IMR-90 (cell line): ENCODE measurements at regions not wholly inside any gene's neighbourhood (a gene's known extent, or its start where the extent isn't known, plus 50 kb on each side); places are given as distances from the start of the nearest gene placed in this dataset.

Experiments
- ATAC-seq: fragments of 200-7000 bp; cut with Tn5 transposase; 2 replicates; pipeline ENCODE4 v1.9.1; 2020; ENCODE audit warnings: low read depth, mild to moderate bottlenecking, moderate library complexity
- BruUV-seq: library from RNA; stranded (reverse); fragments of 400-500 nt; replicated peaks from 2 replicates; lab custom pipeline; 2021; lab: Mats Ljungman, UMichigan
- CTCF ChIA-PET: fragments of 300-600 bp; formaldehyde crosslinking; extraction: SDS; loops from one replicate; lab custom pipeline; 2021; ENCODE audit warnings: antibody characterized with exemption; lab: Yijun Ruan, JAX
- POLR2A ChIA-PET: fragments of 300-600 bp; sonication (Branson Sonifier 250); formaldehyde crosslinking; loops from one replicate; lab custom pipeline; 2022; ENCODE audit warnings: antibody characterized with exemption; ENCODE audit not compliant: unreplicated experiment; lab: Charles Lee
- DNase-seq: peaks from one replicate; pipeline ENCODE4 v3.0.0; 2013
- H2AFZ ChIP-seq: replicated peaks from 2 replicates; pipeline ENCODE3; 2013; ENCODE audit warnings: low read length, mild to moderate bottlenecking; ENCODE audit not compliant: poor library complexity
- H2AK5ac ChIP-seq: 2 replicates; pipeline ENCODE4 v1.6.1; 2013; ENCODE audit warnings: low read depth, low read length, inconsistent platforms
- H2AK9ac ChIP-seq: replicated peaks from 2 replicates; pipeline ENCODE3; 2013; ENCODE audit warnings: mild to moderate bottlenecking, low read depth, low read length, moderate library complexity; ENCODE audit not compliant: poor library complexity
- H2BK120ac ChIP-seq: 2 replicates; pipeline ENCODE4 v1.6.1; 2013; ENCODE audit warnings: low read depth, low read length, inconsistent platforms
- H2BK15ac ChIP-seq: 3 replicates; pipeline ENCODE4 v1.6.1; 2013; ENCODE audit warnings: low read depth, low read length, inconsistent platforms
- H2BK20ac ChIP-seq: 2 replicates; pipeline ENCODE4 v1.6.1; 2013; ENCODE audit warnings: low read depth, mild to moderate bottlenecking, inconsistent platforms, low read length, moderate library complexity
- H2BK5ac ChIP-seq: 2 replicates; pipeline ENCODE4 v1.6.1; 2013; ENCODE audit warnings: mild to moderate bottlenecking, low read depth, low read length, inconsistent platforms; ENCODE audit not compliant: poor library complexity, severe bottlenecking
- H3K14ac ChIP-seq: replicated peaks from 2 replicates; pipeline ENCODE4 v1.6.1; 2013; ENCODE audit warnings: low read depth, low read length, inconsistent platforms
- H3K18ac ChIP-seq: 2 replicates; pipeline ENCODE4 v1.6.1; 2013; ENCODE audit warnings: low read depth, low read length, control low read depth
- H3K23ac ChIP-seq: 2 replicates; pipeline ENCODE4 v1.6.1; 2013; ENCODE audit warnings: low read depth, low read length, inconsistent platforms
- H3K27ac ChIP-seq: 2 replicates; pipeline ENCODE4 v1.5.1; 2013; ENCODE audit warnings: mild to moderate bottlenecking, control low read depth, low read length; ENCODE audit not compliant: insufficient read depth
- H3K27me3 ChIP-seq: 2 replicates; pipeline ENCODE4 v1.6.1; 2013; ENCODE audit warnings: low read length; ENCODE audit not compliant: control insufficient read depth, insufficient read depth
- H3K36me3 ChIP-seq: 2 replicates; pipeline ENCODE4 v1.6.1; 2013; ENCODE audit warnings: low read length, mixed read lengths; ENCODE audit not compliant: control insufficient read depth, insufficient read depth
- H3K4ac ChIP-seq: 2 replicates; pipeline ENCODE4 v1.6.1; 2013; ENCODE audit warnings: low read depth, low read length, inconsistent platforms
- H3K4me1 ChIP-seq: 2 replicates; pipeline ENCODE4 v1.6.1; 2013; ENCODE audit warnings: low read length, mixed read lengths; ENCODE audit not compliant: control insufficient read depth, insufficient read depth
- H3K4me2 ChIP-seq: 2 replicates; pipeline ENCODE4 v1.6.1; 2013; ENCODE audit warnings: low read depth, mild to moderate bottlenecking, control low read depth, low read length, moderate library complexity
- H3K4me3 ChIP-seq: 2 replicates; pipeline ENCODE4 v1.5.1; 2013; ENCODE audit warnings: low read depth, mild to moderate bottlenecking, control low read depth, low read length, moderate library complexity; ENCODE audit not compliant: insufficient read depth
- H3K56ac ChIP-seq: 2 replicates; pipeline ENCODE4 v1.6.1; 2013; ENCODE audit warnings: low read length, inconsistent platforms; ENCODE audit not compliant: insufficient read depth; ENCODE audit errors: extremely low read depth
- H3K79me1 ChIP-seq, 2 experiments: 2 replicates each; pipeline ENCODE4 v1.6.1; 2013; ENCODE audit warnings: low read length in 2 of 2, inconsistent platforms in 1 of 2, low read depth in 1 of 2
- H3K9ac ChIP-seq: 2 replicates; pipeline ENCODE4 v1.6.1; 2013; ENCODE audit warnings: low read depth, low read length, control low read depth
- H3K9me1 ChIP-seq: 2 replicates; pipeline ENCODE4 v1.6.1; 2013; ENCODE audit warnings: low read length, inconsistent platforms; ENCODE audit not compliant: insufficient read depth
- H3K9me3 ChIP-seq: 2 replicates; pipeline ENCODE4 v1.6.1; 2013; ENCODE audit warnings: low read length; ENCODE audit not compliant: control insufficient read depth, insufficient read depth
- H4K20me1 ChIP-seq: 2 replicates; pipeline ENCODE4 v1.6.1; 2013; ENCODE audit warnings: low read length, inconsistent platforms; ENCODE audit not compliant: insufficient read depth
- H4K5ac ChIP-seq: 2 replicates; pipeline ENCODE4 v1.6.1; 2013; ENCODE audit warnings: mild to moderate bottlenecking, low read depth, low read length, control low read depth
- H4K8ac ChIP-seq, 2 experiments: 2 replicates each; pipeline ENCODE4 v1.6.1; 2013; ENCODE audit warnings: low read depth in 2 of 2, low read length in 2 of 2, control low read depth in 1 of 2, inconsistent platforms in 1 of 2
- H4K91ac ChIP-seq: 2 replicates; pipeline ENCODE4 v1.6.1; 2013; ENCODE audit warnings: low read depth, low read length, inconsistent platforms; ENCODE audit not compliant: insufficient read depth
- BHLHE40 ChIP-seq: fragments of 150-350 bp; IDR thresholded peaks from 2 replicates; pipeline ENCODE4 v1.6.1; 2016; ENCODE audit warnings: mild to moderate bottlenecking, low read depth, low read length
- CHD1 ChIP-seq: IDR thresholded peaks from 2 replicates; pipeline ENCODE4 v1.6.1; 2012; ENCODE audit warnings: low read depth, low read length, improper control_type of control experiment
- RFX5 ChIP-seq: IDR thresholded peaks from 2 replicates; pipeline ENCODE4 v1.8.0; 2012; ENCODE audit warnings: low read depth, mild to moderate bottlenecking, low read length, moderate library complexity
- SMC3 ChIP-seq: fragments of 150-350 bp; IDR thresholded peaks from 2 replicates; pipeline ENCODE4 v1.6.1; 2016; ENCODE audit warnings: low read depth, mild to moderate bottlenecking, antibody characterized with exemption, low read length, moderate library complexity
- WGBS, 2 experiments: methylation state at CpG; one replicate each; pipeline versions ENCODE4 v1.1.5 to v1.1.7; 2013; ENCODE audit warnings: missing lambda C conversion rate in 2 of 2; ENCODE audit not compliant: insufficient read length in 1 of 2; ENCODE audit errors: extremely low coverage in 2 of 2; 5-methylcytosine and 5-hydroxymethylcytosine counted together
- dilution Hi-C: fragments of 300-500 bp; cut with HindIII; formaldehyde crosslinking; loops from one replicate; pipeline ENCODE4 v1.14.3; 2018; ENCODE audit warnings: low sequenced_read_pairs; ENCODE audit not compliant: unreplicated experiment
- in situ Hi-C: fragments of 300-500 bp; cut with MboI; formaldehyde crosslinking; loops from 3 replicates; pipeline ENCODE4 v1.14.3; 2019; ENCODE audit warnings: low sequenced_read_pairs, inconsistent platforms, mixed read lengths
- intact Hi-C: fragments of 100-400 bp; cut with micrococcal nuclease; formaldehyde crosslinking; loops from 2 replicates; pipeline ENCODE4 v1.10.0; 2022
- TF ChIP-seq, protein P1 (sequence below): fragments of 150-350 bp; IDR thresholded peaks from 2 replicates; pipeline ENCODE4 v1.6.1; 2017; ENCODE audit warnings: mild to moderate bottlenecking, antibody characterized with exemption, low read length, low read depth
- TF ChIP-seq, protein P2 (sequence below): fragments of 150-350 bp; IDR thresholded peaks from 2 replicates; pipeline ENCODE4 v1.6.1; 2016; ENCODE audit warnings: low read depth, mild to moderate bottlenecking, low read length, moderate library complexity, borderline replicate concordance
- TF ChIP-seq, protein P3 (sequence below): conservative IDR thresholded peaks from 2 replicates; pipeline ENCODE4 v1.5.1; 2012; ENCODE audit warnings: mild to moderate bottlenecking, low read depth, low read length, improper control_type of control experiment

DNA sequence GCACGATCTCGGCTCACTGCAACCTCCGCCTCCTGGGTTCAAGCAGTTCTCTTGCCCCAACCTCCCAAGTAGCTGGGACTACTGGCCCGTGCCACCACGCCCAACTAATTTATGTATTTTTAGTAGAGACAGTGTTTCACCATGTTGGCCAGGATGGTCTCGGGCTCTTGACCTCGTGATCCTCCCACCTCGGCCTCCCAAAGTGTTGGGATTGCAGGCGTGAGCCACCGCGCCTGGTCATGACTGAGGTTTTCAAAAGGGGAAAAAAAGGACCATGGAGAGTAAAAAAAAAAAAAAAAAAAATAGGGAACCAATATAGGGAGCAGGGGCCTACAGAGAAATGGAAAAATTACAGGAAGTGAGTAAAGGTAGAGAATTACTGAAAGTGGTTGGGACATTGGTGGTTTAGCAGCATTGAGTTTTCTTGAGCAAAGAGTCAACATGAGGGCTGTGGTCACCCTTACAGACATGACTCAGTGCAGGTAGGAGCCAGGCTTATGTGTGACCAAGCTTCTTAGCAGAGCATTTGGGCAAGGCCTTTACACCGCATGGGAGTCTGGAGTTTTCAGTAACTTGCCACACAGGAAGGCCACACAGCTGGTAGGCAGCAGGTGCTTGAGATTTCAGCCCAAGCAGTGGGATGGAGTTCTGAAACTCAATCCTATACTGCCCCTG, 447.3 kb downstream of the HS3ST3B1 start:
- CTCF ChIA-PET, result interaction anchor here (0.7 kb wide), 1 partner anchor 16 kb away, joined by 3 read pairs; no protein-coding TSS in a partner anchor
- Histone ChIP-seq H3K27me3 (no peaks in the 10 kb centered on the region), H3K23ac (no peak overlapping the region), H2AK5ac (no peak overlapping the region), H4K91ac (no peak overlapping the region), H3K4me1 (peaks cover 4% of the 10 kb centered on the region; the same call in 1 of the 2 replicates), H3K9ac (no peak overlapping the region), H3K9me3 (no peaks in the 10 kb centered on the region), H3K27ac (no peak overlapping the region), H4K5ac (no peak overlapping the region), H3K4ac (no peak overlapping the region), H3K18ac (no peak overlapping the region), H2AK9ac (no peak overlapping the region), H3K9me1 (0 out of 2 replicates have a peak, but pooled peaks cover 3% of the 10 kb centered on the region), H3K36me3 (no peaks in the 10 kb centered on the region), H3K79me1 (no peaks in the 10 kb centered on the region), H2BK20ac (no peak overlapping the region; the same call in 1 of the 2 replicates), H4K20me1 (no peaks in the 10 kb centered on the region), H3K4me2 (no peak overlapping the region), H3K4me3 (no peak overlapping the region), H3K56ac (no peak overlapping the region), H4K8ac (no peak overlapping the region), H2BK5ac (no peak overlapping the region), H2AFZ (no peak overlapping the region), H3K14ac (no peak overlapping the region), H2BK15ac (no peak overlapping the region), H2BK120ac (no peak overlapping the region)
- BruUV-seq, result no TSS peak
- dilution Hi-C loops, result no loop called here
- no peak for ATAC-seq
- intact Hi-C loops, result no loop called here
- TF ChIP-seq RFX5, result no peak
- TF ChIP-seq, protein P1, sequence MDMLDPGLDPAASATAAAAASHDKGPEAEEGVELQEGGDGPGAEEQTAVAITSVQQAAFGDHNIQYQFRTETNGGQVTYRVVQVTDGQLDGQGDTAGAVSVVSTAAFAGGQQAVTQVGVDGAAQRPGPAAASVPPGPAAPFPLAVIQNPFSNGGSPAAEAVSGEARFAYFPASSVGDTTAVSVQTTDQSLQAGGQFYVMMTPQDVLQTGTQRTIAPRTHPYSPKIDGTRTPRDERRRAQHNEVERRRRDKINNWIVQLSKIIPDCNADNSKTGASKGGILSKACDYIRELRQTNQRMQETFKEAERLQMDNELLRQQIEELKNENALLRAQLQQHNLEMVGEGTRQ, result no peak
- TF ChIP-seq, protein P2, sequence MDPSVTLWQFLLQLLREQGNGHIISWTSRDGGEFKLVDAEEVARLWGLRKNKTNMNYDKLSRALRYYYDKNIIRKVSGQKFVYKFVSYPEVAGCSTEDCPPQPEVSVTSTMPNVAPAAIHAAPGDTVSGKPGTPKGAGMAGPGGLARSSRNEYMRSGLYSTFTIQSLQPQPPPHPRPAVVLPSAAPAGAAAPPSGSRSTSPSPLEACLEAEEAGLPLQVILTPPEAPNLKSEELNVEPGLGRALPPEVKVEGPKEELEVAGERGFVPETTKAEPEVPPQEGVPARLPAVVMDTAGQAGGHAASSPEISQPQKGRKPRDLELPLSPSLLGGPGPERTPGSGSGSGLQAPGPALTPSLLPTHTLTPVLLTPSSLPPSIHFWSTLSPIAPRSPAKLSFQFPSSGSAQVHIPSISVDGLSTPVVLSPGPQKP, result no peak
- TF ChIP-seq BHLHE40, result no peak
- TF ChIP-seq CHD1, result no peak
- TF ChIP-seq, protein P3, sequence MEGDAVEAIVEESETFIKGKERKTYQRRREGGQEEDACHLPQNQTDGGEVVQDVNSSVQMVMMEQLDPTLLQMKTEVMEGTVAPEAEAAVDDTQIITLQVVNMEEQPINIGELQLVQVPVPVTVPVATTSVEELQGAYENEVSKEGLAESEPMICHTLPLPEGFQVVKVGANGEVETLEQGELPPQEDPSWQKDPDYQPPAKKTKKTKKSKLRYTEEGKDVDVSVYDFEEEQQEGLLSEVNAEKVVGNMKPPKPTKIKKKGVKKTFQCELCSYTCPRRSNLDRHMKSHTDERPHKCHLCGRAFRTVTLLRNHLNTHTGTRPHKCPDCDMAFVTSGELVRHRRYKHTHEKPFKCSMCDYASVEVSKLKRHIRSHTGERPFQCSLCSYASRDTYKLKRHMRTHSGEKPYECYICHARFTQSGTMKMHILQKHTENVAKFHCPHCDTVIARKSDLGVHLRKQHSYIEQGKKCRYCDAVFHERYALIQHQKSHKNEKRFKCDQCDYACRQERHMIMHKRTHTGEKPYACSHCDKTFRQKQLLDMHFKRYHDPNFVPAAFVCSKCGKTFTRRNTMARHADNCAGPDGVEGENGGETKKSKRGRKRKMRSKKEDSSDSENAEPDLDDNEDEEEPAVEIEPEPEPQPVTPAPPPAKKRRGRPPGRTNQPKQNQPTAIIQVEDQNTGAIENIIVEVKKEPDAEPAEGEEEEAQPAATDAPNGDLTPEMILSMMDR, result no peak
- TF ChIP-seq SMC3, result no peak
- in situ Hi-C loops, result no loop called here
- POLR2A ChIA-PET, result no interaction called here
- DNase-seq, result no peak
- WGBS, 2 experiments, result no CpG with 5 or more reads among the region's 12 CpGs
